DND-41 (cell line): ENCODE measurements at regions not wholly inside any gene's neighbourhood (a gene's known extent, or its start where the extent isn't known, plus 50 kb on each side); places are given as distances from the start of the nearest gene placed in this dataset.

Experiments used
- ATAC-seq: fragments of 200-7000 bp; cut with Tn5 transposase; 3 replicates; pipeline ENCODE4 v1.9.1; 2021; ENCODE audit warnings: low read depth; ENCODE audit not compliant: insufficient read depth
- DNase-seq: peaks from one replicate; pipeline ENCODE4 v3.0.0-alpha.2; 2020
- H2AFZ ChIP-seq: 2 replicates; pipeline ENCODE4 v1.6.0; 2012; ENCODE audit warnings: low read depth, low read length
- H3K27ac ChIP-seq: 2 replicates; pipeline ENCODE4 v1.5.1; 2012; ENCODE audit warnings: low read length, inconsistent platforms
- H3K27me3 ChIP-seq: fragments of 200-600 bp; sonication (generic); 2 replicates; pipeline ENCODE4 v1.6.0; 2012; ENCODE audit warnings: low read length, mild to moderate bottlenecking, inconsistent platforms; ENCODE audit not compliant: insufficient read depth, poor library complexity
- H3K36me3 ChIP-seq: 2 replicates; pipeline ENCODE4 v1.5.1; 2012; ENCODE audit warnings: low read length, inconsistent platforms; ENCODE audit not compliant: insufficient read depth
- H3K4me1 ChIP-seq: 2 replicates; pipeline ENCODE4 v1.5.1; 2012; ENCODE audit warnings: mild to moderate bottlenecking, low read length; ENCODE audit not compliant: insufficient read depth
- H3K4me2 ChIP-seq: 2 replicates; pipeline ENCODE4 v1.6.0; 2012; ENCODE audit warnings: mild to moderate bottlenecking, moderate library complexity, low read length, inconsistent platforms; ENCODE audit not compliant: insufficient read depth
- H3K4me3 ChIP-seq, 2 experiments: fragments of 200-600 bp in 1 of 2; shearing (Covaris generic) in 1 of 2; 2 replicates each; pipeline ENCODE4 v1.5.1; 2012 to 2016; ENCODE audit warnings: inconsistent platforms in 2 of 2, low read length in 2 of 2, mild to moderate bottlenecking in 2 of 2, low read depth in 1 of 2, moderate library complexity in 1 of 2
- H3K79me2 ChIP-seq: 2 replicates; pipeline ENCODE4 v1.6.0; 2012; ENCODE audit warnings: low read length, inconsistent platforms; ENCODE audit not compliant: insufficient read depth
- H3K9ac ChIP-seq: 2 replicates; pipeline ENCODE4 v1.6.0; 2012; ENCODE audit warnings: low read depth, mild to moderate bottlenecking, inconsistent platforms, low read length, moderate library complexity
- H3K9me3 ChIP-seq: 2 replicates; pipeline ENCODE4 v1.5.1; 2012; ENCODE audit warnings: low read length, moderate library complexity, mild to moderate bottlenecking, inconsistent platforms; ENCODE audit not compliant: insufficient read depth, severe bottlenecking
- H4K20me1 ChIP-seq: 2 replicates; pipeline ENCODE4 v1.6.0; 2012; ENCODE audit warnings: low read length; ENCODE audit not compliant: insufficient read depth
- EZH2 ChIP-seq: IDR thresholded peaks from 3 replicates; pipeline ENCODE4 v1.6.1; 2012; ENCODE audit warnings: borderline replicate concordance, low read depth, mild to moderate bottlenecking, moderate library complexity, low read length, inconsistent platforms; ENCODE audit not compliant: severe bottlenecking
- TF ChIP-seq, protein P1 (sequence below): IDR thresholded peaks from 2 replicates; pipeline ENCODE4 v1.5.1; 2012; ENCODE audit warnings: borderline replicate concordance, low read length, moderate library complexity, mild to moderate bottlenecking; ENCODE audit not compliant: poor library complexity, severe bottlenecking; ENCODE audit errors: extremely low read depth

DNA sequence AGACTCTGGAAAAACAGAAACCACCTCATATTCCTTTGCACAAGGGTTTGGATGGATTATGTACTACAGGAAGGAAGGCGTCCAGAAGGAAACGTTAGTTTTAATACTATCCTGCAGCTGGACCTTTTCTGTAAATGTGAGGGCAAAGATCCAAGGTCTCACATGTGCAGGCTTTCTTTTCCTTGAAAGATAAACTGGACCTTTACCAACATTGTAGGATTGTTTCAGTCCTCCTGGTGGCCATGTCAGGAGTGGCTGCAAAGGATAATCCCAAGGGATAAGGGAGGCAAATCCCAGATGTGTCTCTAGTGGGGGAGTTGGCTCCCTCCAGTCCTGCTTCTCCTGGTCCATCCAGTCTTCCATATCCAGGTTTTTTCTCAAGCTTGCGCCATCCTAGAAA is 397.5 kb downstream of the HTR1A start:
- ATAC-seq = no peak
- Histone ChIP-seq H3K27me3 (no peaks in the 10 kb centered on the region), H3K4me2 (no peak overlapping the region), H3K27ac (no peak overlapping the region), H3K9ac (no peak overlapping the region), H2AFZ (no peak overlapping the region), H3K9me3 (peaks cover 8% of the 10 kb centered on the region), H3K36me3 (no peaks in the 10 kb centered on the region), H3K4me1 (no peaks in the 10 kb centered on the region), H4K20me1 (no peaks in the 10 kb centered on the region), H3K4me3 (no peak overlapping the region), H3K79me2 (no peaks in the 10 kb centered on the region)
- TF ChIP-seq, protein P1, sequence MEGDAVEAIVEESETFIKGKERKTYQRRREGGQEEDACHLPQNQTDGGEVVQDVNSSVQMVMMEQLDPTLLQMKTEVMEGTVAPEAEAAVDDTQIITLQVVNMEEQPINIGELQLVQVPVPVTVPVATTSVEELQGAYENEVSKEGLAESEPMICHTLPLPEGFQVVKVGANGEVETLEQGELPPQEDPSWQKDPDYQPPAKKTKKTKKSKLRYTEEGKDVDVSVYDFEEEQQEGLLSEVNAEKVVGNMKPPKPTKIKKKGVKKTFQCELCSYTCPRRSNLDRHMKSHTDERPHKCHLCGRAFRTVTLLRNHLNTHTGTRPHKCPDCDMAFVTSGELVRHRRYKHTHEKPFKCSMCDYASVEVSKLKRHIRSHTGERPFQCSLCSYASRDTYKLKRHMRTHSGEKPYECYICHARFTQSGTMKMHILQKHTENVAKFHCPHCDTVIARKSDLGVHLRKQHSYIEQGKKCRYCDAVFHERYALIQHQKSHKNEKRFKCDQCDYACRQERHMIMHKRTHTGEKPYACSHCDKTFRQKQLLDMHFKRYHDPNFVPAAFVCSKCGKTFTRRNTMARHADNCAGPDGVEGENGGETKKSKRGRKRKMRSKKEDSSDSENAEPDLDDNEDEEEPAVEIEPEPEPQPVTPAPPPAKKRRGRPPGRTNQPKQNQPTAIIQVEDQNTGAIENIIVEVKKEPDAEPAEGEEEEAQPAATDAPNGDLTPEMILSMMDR = no peak
- TF ChIP-seq EZH2 = no peak
- DNase-seq = no peak

DNA sequence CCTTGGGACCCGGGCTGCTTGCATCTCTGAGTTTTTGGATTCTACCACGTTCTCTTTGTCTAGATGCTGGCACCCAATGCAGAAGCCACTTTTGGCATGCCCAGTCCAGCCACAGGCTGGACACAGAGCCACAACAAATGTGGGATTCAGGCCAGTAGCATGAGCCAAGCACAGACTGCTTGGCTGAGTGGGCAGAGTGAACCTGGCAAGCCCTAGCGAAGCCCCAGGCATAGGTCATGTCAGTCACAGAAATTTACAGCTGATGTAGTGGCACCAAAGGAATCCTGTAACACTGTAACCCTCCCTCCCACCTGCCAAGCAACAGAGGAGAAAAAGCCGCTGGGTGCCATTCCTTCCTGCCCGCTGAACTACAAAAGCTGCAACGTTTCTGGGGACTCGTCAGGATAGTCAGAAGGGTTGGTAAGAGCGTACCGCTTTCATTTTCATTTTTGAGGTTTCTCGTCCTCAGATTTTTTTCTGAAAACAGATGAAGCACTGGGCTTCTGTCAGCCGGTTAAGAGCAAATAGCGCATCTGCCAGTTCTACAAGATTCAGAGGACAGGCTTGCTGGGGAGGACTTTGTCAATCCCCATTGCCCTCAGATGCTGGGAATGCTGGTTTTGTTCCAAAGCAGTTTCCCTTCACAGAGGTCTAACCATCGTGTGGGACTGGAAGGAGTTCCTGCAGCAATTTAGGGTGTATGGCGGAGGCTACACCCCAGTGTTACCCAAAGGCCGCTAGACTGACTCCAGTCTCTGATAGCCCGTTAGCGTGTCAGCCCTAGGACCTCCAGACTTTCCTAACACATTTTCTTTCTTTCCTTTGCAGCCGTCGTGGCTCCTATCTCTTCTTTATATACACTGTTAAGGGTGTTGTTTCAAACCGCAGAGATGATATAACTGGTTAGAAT is 399.0 kb downstream of the HTR1A start:
- H3K9me3 ChIP-seq = peaks cover 8% of the 10 kb centered on the region
- no peak overlapping the region for H3K4me2 ChIP-seq
- H3K4me1 ChIP-seq = no peaks in the 10 kb centered on the region
- no peak for TF ChIP-seq EZH2
- TF ChIP-seq, protein P1 = no peak
- H3K79me2 ChIP-seq = no peaks in the 10 kb centered on the region
- H3K27me3 ChIP-seq = no peaks in the 10 kb centered on the region
- no peaks in the 10 kb centered on the region for H4K20me1 ChIP-seq
- H3K27ac ChIP-seq = no peak overlapping the region
- no peak overlapping the region for H3K9ac ChIP-seq
- H3K36me3 ChIP-seq = no peaks in the 10 kb centered on the region
- no peak overlapping the region for H2AFZ ChIP-seq
- ATAC-seq (no peak), DNase-seq (no peak)
- H3K4me3 ChIP-seq = no peak overlapping the region

DNA sequence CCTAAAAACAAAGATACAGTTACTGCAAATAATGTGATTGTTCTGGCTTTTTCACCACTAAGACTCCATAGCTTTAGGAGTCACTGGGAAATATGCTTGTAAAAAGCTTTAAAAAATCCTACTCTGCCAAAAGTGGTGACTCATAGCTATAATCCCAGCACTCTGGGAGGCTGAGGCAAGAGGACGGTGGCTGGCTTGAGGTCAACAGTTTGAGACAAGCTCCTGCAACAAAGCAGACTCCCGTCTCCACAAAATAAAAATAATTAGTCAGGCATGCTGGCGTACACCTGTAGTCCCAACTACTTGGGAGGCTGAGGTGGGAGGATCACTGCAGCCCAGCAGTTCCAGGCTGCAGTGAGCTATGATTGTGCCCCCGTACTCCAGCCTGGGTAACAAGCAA is 406.4 kb downstream of the HTR1A start:
- no peak overlapping the region for H3K9ac ChIP-seq
- H3K27ac ChIP-seq = no peak overlapping the region
- no peaks in the 10 kb centered on the region for H3K27me3 ChIP-seq
- H3K4me3 ChIP-seq = no peak overlapping the region
- no peaks in the 10 kb centered on the region for H3K36me3 ChIP-seq
- ATAC-seq (no peak), DNase-seq (no peak)
- no peaks in the 10 kb centered on the region for H3K79me2 ChIP-seq
- no peaks in the 10 kb centered on the region for H3K4me1 ChIP-seq
- TF ChIP-seq, protein P1 = no peak
- TF ChIP-seq EZH2 = no peak
- no peak overlapping the region for H2AFZ ChIP-seq
- no peaks in the 10 kb centered on the region for H4K20me1 ChIP-seq
- H3K9me3 ChIP-seq = no peaks in the 10 kb centered on the region
- H3K4me2 ChIP-seq = no peak overlapping the region
